GM21529 (cell line): ENCODE measurements at regions not wholly inside any gene's neighbourhood (a gene's known extent, or its start where the extent isn't known, plus 50 kb on each side); places are given as distances from the start of the nearest gene placed in this dataset.

ENCODE experiments used
- ATAC-seq: cut with Tn5 transposase; IDR thresholded peaks from one replicate; pipeline ENCODE4 v1.9.1; 2021; ENCODE audit not compliant: unreplicated experiment

DNA sequence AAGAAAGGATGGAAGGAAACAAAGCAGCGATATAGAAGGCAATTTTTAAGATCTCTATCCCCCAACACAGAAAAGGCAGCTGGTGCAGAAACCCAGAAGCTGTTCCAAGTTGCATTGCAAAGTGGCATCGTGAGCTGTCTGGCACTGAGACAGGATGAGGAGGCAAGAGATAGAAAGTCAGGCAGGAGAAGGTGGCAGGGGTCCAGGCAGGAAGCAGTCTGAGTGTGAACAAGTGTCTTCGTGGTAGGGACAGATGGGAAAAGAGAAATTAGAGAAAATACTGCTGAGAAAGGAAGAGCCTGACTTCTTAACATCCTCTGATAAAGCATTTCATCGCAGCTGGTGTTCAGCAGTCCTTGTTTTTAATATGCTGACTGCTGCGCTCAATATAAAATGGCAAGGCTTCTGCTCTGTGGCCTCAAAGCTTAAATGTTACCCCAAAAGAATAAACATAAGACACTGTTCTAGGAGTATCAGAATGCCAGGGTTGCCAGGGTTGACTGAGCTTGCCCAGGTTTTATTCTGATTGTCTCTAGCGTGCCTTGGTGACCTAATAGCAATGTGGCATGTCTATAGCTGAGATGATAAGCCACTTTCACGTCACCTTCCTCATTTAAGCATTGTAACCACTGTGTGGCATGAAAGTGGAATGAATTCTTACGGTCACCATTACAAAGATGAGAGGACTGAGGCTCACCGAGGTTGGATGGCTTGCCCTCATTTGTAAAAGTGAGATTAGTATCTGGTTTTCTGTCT, 397.6 kb downstream of the NUAK1 start:
- ATAC-seq: no peak

DNA sequence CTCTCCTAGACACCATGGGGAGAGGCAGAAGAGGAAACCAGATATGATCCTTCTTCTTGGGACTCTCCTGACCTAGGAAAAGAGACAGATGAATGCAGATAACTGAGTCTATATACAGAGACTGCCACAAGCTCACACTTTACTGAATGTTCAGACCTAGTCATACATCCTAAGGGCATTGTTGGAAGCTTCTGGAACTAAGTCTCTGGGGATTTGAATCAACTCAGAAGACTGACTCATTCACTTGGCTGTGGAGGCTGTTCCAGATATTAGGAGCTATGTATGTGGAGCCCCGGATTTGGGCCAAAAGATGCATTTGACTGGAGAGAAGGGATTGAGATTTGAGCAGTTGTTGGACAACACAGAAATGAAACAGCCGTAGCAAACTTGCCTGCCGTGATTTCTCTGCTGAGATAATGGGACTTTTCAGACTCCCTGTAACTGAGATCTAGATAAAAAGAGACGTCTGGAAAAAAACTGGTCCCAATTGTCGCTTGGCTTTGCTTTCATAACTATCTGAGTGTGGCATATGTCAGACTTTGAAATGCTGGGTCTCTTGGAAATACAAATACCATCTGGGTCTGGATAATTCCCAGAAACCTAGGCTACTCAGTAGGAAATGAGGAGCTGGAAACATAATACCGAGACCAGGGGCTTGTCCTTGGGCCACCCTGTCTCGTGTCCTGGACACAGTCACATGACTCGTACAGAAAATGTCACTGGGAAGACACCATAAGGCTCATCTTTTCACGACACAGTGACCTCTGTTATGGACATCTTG, 396.8 kb downstream of the NUAK1 start:
- ATAC-seq: no peak

- no peak for ATAC-seq
Measured at GRCh38 chr12:105742567-105742874, 396.2 kb downstream of the NUAK1 start.

DNA sequence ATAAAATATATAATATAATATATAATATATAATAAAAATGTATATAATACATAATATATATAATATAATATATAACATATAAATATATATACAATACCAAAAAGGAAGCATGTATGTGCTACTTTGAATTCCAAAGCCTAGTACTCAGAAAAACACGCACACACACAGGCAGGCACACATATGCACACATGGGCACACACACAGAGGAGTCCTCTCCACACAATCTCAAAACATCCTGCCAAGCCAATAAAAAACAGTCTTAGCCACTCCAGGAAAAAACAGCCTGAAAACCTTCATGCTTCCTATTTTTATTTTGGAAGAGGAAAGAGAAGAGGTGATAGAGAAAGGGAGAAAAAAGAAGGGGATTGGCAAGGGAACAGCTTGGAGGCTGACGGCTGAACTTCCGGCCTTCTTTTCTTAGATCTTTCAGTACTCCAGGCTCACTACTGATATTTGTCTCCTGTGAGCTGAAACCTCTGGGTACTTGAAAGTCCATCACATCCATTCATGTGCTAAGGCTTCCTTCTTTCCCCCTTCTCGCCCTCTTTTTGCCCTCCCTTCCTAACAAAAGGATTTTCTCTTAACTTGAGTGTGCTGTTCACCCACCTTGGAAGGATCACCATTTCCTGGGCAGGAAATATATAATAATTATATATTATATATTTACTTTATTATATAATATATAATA, 394.2 kb downstream of the NUAK1 start:
- no peak for ATAC-seq

DNA sequence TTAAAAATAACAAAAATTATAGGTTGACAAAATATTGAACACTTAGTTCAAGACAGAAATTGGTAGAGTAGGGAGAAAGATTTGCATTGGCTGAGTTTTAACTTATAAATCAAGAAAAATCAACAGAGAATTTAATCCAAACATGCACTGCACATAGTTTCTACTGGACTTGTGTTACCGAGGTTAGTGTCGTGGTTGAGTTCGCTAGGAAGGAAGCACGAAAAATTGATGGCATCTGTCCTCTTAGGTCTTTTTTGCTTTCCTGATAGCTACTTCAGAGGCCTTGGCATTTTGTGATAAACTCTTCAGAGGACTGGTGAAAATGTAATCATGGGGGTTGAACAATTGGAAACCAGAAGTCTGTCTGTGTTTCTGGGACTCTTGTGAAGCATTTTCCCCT, 392.9 kb downstream of the NUAK1 start:
- no peak for ATAC-seq

- ATAC-seq: no peak
Measured at GRCh38 chr12:105748806-105749600, 389.8 kb downstream of the NUAK1 start.

GRCh38 chr12:105750096-105750495, 388.7 kb downstream of the NUAK1 start:
- ATAC-seq: no peak

GRCh38 chr12:105754313-105754712, 384.4 kb downstream of the NUAK1 start:
- no peak for ATAC-seq

DNA sequence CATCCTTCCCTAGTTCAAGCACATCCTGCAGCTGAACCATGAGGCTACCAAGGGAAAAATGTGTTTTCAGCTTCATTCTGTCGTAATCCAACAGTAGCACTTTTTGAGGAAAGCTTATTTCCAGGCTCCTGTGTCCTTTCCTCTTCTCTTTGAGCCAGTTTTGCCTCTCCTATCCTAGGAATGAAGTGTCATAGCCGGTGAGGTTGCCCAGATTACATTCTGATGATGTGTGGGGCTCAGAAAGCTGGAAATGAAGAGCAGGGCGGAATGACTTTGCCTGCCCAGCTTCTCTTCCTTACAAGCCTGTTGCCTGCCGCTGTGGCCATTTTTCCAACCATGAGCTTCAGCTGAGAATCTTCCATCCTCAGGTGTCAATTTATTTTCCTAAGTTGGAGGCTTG, 381.8 kb downstream of the NUAK1 start:
- ATAC-seq: no peak

DNA sequence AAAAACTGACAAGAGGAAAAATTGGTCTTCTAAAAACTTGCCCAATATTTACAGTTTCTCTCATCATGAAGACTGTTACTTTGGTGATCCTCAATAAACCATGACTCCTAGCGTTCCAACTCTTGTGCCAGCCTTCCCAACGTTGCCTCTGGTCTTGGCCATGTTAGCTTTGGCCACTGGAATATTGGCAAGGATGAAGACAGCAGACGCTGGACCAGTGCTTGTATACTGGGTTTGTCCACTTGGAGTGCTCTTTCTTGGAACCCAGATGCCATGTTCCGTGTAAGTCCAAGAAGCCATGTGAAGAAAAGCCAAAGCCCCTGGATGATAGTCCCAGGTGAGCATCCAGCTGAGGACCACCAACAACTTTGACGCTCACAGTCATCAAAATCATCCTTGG, 379.6 kb downstream of the NUAK1 start:
- ATAC-seq: no peak

GRCh38 chr12:105761075-105761474, 377.7 kb downstream of the NUAK1 start:
- ATAC-seq: no peak

DNA sequence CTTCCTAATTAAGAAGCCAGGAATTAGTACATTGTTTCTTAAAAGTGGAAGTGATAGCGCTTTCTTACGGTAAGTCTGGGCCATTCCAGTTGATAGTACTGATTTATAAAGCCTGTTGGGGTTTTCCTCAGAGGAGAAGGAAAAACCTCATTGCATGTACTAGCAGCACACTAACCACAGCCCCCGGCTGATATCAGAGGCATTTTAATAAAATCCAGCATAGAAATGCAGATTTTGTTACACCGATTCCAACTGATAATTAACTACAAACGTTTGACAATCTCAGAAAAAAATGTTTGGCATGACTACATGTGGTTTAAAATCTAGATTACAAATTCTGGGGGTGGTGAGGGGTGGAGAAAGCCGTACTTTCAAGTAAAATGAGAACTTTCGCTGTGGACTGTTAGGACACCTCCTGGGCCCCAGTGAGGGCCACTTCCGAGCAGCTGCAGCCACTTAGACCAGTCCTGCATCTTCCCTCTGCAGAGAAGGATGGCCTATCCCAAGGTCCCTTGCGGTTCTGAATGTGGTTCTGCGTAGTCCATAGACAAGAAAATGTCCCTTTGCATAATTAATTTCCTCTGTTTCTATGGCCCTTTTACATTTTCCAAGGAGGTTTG, 374.4 kb downstream of the NUAK1 start:
- ATAC-seq: peak; percentile 53

- ATAC-seq: peak; percentile 44
Measured at GRCh38 chr12:105765053-105766014, 373.4 kb downstream of the NUAK1 start.

- ATAC-seq: no peak
Measured at GRCh38 chr12:105766029-105766428, 372.7 kb downstream of the NUAK1 start.

- ATAC-seq: no peak
Measured at GRCh38 chr12:105769486-105769885, 369.3 kb downstream of the NUAK1 start.

DNA sequence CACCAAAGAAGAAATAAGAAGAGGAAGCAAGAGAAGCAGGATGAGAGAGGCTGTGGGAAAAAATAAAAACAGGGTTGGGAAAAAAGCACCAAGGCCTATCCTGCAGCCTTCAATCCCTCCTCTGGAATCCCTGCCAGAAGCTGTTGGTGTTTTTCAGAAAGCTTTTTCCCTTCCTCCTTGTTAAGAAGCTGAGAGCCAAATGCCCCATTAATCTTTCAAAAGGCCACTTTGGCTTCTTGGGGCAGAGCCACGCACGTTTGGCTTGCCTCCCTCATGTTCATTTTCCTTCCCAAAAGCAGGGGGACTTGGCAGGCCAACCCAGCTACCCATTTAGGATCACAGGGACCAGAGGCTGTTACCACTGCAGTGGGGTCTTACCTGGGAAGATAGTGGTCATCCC, 365.3 kb downstream of the NUAK1 start:
- ATAC-seq: no peak

DNA sequence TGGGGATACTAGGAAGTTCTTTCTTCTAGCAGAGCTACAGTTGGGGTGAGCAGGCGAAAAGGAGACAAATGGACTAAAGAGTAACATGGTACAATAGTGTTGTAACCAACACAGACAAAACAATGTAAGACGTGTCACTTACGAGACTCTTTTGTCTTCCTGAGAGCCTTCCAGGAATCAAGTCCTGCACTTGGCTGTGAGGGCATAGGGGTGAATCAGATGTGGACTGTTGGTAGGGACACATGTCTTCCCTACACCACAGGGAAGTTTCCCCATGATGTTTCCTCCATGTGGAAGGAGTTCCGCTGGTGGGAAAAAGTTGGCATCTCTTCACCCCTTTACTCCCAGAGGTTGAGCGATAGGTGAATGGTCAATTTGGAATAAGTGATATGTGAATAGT, 364.7 kb downstream of the NUAK1 start:
- ATAC-seq: no peak

DNA sequence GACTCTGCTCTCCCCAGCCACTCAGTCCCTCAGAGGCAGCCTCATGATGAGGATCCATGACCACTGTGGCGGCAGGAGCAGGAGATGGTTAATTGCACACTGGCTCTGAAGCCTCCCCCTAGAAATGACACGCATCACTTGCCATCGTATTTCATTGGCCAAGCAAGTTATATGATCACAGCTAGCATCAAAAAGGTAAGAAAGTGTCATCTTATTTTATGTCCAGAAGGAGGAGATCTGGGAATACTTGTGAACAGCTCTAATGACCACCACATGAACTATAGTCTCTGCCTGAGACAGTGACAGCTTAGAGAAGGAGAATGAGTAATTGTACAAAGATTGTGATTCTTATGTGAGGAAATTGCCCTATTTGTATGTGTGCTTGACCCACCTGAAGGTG, 363.4 kb downstream of the NUAK1 start:
- no peak for ATAC-seq
